Daoy (cell line): ENCODE measurements at regions not wholly inside any gene's neighbourhood (a gene's known extent, or its start where the extent isn't known, plus 50 kb on each side); places are given as distances from the start of the nearest gene placed in this dataset.
"Not testable (repeated sequence)": the region's sequence is repeated elsewhere in the genome, so short reads cannot be mapped to it uniquely, and the experiment has no call there.

Experiments
- DNase-seq: peaks from one replicate; pipeline ENCODE4 v3.0.0-alpha.2; 2015; ENCODE audit warnings: low read depth

- DNase-seq: no peak
Observed at GRCh38 chr5:125464847-125465432, 718.5 kb upstream of the ZNF608 start.

GRCh38 chr5:125465703-125466102, 719.3 kb upstream of the ZNF608 start:
- no peak for DNase-seq

- no peak for DNase-seq
Observed at GRCh38 chr5:125467222-125467621, 720.8 kb upstream of the ZNF608 start.

- no peak for DNase-seq
Observed at GRCh38 chr5:125470280-125470902, 724.0 kb upstream of the ZNF608 start.

GRCh38 chr5:125476901-125477585, 730.6 kb upstream of the ZNF608 start:
- DNase-seq: peak; percentile 25

GRCh38 chr5:125477586-125477975, 731.1 kb upstream of the ZNF608 start:
- DNase-seq: no peak

- no peak for DNase-seq
Observed at GRCh38 chr5:125478599-125478998, 732.2 kb upstream of the ZNF608 start.

- DNase-seq: no peak
Observed at GRCh38 chr5:125480911-125481310, 734.5 kb upstream of the ZNF608 start.

- DNase-seq: no peak
Observed at GRCh38 chr5:125481506-125482465, 735.3 kb upstream of the ZNF608 start.

- DNase-seq: no peak
Observed at GRCh38 chr5:125483609-125484008, 737.2 kb upstream of the ZNF608 start.

- peak; percentile 88 for DNase-seq
Observed at GRCh38 chr5:125484272-125484741, 737.9 kb upstream of the ZNF608 start.

GRCh38 chr5:125484742-125485641, 738.6 kb upstream of the ZNF608 start:
- DNase-seq: peak; percentile 96

- DNase-seq: no peak
Observed at GRCh38 chr5:125485771-125486170, 739.3 kb upstream of the ZNF608 start.

GRCh38 chr5:125486634-125487033, 740.2 kb upstream of the ZNF608 start:
- DNase-seq: peak; percentile 33

- no peak for DNase-seq
Observed at GRCh38 chr5:125487231-125487630, 740.8 kb upstream of the ZNF608 start.

- DNase-seq: not testable (repeated sequence)
Observed at GRCh38 chr5:125487652-125488051, 741.2 kb upstream of the ZNF608 start.

- DNase-seq: no peak
Observed at GRCh38 chr5:125489146-125489545, 742.7 kb upstream of the ZNF608 start.

GRCh38 chr5:125491986-125492492, 745.6 kb upstream of the ZNF608 start:
- no peak for DNase-seq

GRCh38 chr5:125492977-125493376, 746.5 kb upstream of the ZNF608 start:
- DNase-seq: no peak

- no peak for DNase-seq
Observed at GRCh38 chr5:125496393-125496792, 750.0 kb upstream of the ZNF608 start.

- no peak for DNase-seq
Observed at GRCh38 chr5:125497651-125498050, 751.2 kb upstream of the ZNF608 start.
